ENCODE measurements at regions not wholly inside any gene's neighbourhood (a gene's known extent, or its start where the extent isn't known, plus 50 kb on each side); places are given as distances from the start of the nearest gene placed in this dataset.
"Not testable (repeated sequence)": the region's sequence is repeated elsewhere in the genome, so short reads cannot be mapped to it uniquely, and the experiment has no call there.

DNA sequence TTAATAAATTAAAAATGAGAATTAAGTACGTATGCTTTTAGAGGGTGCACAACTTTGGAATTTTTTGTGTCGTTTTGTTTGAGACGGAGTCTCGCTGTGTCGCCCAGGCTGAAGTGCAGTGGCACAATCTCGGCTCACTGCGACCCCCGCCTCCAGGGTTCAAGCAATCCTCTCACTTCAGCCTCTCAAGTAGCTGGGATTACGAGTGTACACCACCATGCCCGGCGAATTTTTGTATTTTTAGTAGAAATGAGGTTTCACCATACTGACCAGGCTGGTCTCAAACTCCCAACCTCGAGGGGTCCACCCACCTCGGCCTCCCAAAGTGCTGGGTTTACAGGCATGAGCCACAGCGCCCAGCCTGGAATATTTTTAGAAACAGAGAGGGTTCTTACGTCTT is 812.4 kb downstream of the TMEM121 start:
- no CpG with 5 or more reads among the region's 15 CpGs for WGBS (ENCODE audit: insufficient coverage)
- H3K9me3 Mint-ChIP-seq (ENCODE audit: insufficient read depth); H3K4me1 ChIP-seq (ENCODE audit: control insufficient read depth in 2 of 2, insufficient read depth in 2 of 2, low read length in 2 of 2); H3K27me3 ChIP-seq (replicated peaks in 1 of 4; ENCODE audit: control extremely low read depth in 1 of 4, control insufficient read depth in 3 of 4, insufficient read depth in 4 of 4, low read length in 3 of 4); H4K20me1 ChIP-seq (ENCODE audit: control insufficient read depth, insufficient read depth, low read length, poor library complexity, severe bottlenecking); H3K27ac ChIP-seq (ENCODE audit: low read length in 2 of 2); DNase-seq; H3K4me3 ChIP-seq (ENCODE audit: control extremely low read depth in 1 of 5, extremely low read depth in 1 of 5, insufficient read depth in 1 of 5, low read depth in 2 of 5, low read length in 4 of 5); H3K79me2 ChIP-seq (ENCODE audit: control insufficient read depth, insufficient read depth, low read length); H3K4me1 Mint-ChIP-seq; H3K9ac ChIP-seq (ENCODE audit: low read length); H3K4me3 Mint-ChIP-seq; H3K9me3 ChIP-seq (ENCODE audit: control extremely low read depth in 1 of 3, control insufficient read depth in 2 of 3, insufficient read depth in 1 of 3, low read length in 2 of 3); ATAC-seq (ENCODE audit: low read depth); H3K4me2 ChIP-seq (replicated peaks; ENCODE audit: low read depth, low read length, poor library complexity, severe bottlenecking); H3K36me3 ChIP-seq (replicated peaks in 1 of 2; ENCODE audit: control extremely low read depth in 1 of 2, control insufficient read depth in 1 of 2, extremely low read depth in 1 of 2, insufficient read depth in 2 of 2, low read length in 1 of 2); H2AFZ ChIP-seq (ENCODE audit: insufficient read depth, low read depth, low read length, poor library complexity, severe bottlenecking); intact Hi-C loops (cut with micrococcal nuclease); CTCF ChIA-PET; H3K27ac Mint-ChIP-seq; POLR2A ChIA-PET: not testable (repeated sequence)
- H3K27me3 Mint-ChIP-seq: peaks cover 11% of the 10 kb centered on the region

DNA sequence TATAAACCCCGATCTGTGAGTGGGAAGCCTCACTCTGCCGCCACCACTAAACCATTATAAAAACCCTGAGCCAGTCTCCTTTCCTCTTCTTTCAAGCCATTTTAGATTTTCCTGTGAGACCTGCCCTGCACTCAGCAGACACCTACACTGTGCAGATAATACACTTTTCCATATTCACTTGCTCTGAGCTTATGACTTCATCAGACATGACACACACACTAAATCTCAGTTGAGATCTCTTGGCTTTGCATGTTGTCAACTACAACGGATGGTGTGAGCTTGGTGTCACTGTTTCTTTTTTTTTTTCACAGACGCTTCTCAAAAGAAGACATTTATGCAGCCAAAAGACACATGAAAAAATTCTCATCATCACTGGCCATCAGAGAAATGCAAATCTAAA is 814.3 kb downstream of the TMEM121 start:
- H3K36me3 ChIP-seq (replicated peaks in 1 of 2; ENCODE audit: control extremely low read depth in 1 of 2, control insufficient read depth in 1 of 2, extremely low read depth in 1 of 2, insufficient read depth in 2 of 2, low read length in 1 of 2); H3K79me2 ChIP-seq (ENCODE audit: control insufficient read depth, insufficient read depth, low read length); H3K4me2 ChIP-seq (replicated peaks; ENCODE audit: low read depth, low read length, poor library complexity, severe bottlenecking); DNase-seq; H4K20me1 ChIP-seq (ENCODE audit: control insufficient read depth, insufficient read depth, low read length, poor library complexity, severe bottlenecking); H3K27me3 ChIP-seq (replicated peaks in 1 of 4; ENCODE audit: control extremely low read depth in 1 of 4, control insufficient read depth in 3 of 4, insufficient read depth in 4 of 4, low read length in 3 of 4); H3K4me1 Mint-ChIP-seq; H3K27ac Mint-ChIP-seq; H3K9me3 ChIP-seq (ENCODE audit: control extremely low read depth in 1 of 3, control insufficient read depth in 2 of 3, insufficient read depth in 1 of 3, low read length in 2 of 3); POLR2A ChIA-PET; CTCF ChIA-PET; intact Hi-C loops (cut with micrococcal nuclease); H2AFZ ChIP-seq (ENCODE audit: insufficient read depth, low read depth, low read length, poor library complexity, severe bottlenecking); H3K27ac ChIP-seq (ENCODE audit: low read length in 2 of 2); H3K4me3 ChIP-seq (ENCODE audit: control extremely low read depth in 1 of 5, extremely low read depth in 1 of 5, insufficient read depth in 1 of 5, low read depth in 2 of 5, low read length in 4 of 5); H3K4me3 Mint-ChIP-seq; ATAC-seq (ENCODE audit: low read depth); H3K4me1 ChIP-seq (ENCODE audit: control insufficient read depth in 2 of 2, insufficient read depth in 2 of 2, low read length in 2 of 2); H3K9ac ChIP-seq (ENCODE audit: low read length); H3K9me3 Mint-ChIP-seq (ENCODE audit: insufficient read depth): not testable (repeated sequence)
- peaks cover 11% of the 10 kb centered on the region for H3K27me3 Mint-ChIP-seq
- 71% methylated on average over 1 of the region's 4 CpGs for WGBS (ENCODE audit: insufficient coverage)

DNA sequence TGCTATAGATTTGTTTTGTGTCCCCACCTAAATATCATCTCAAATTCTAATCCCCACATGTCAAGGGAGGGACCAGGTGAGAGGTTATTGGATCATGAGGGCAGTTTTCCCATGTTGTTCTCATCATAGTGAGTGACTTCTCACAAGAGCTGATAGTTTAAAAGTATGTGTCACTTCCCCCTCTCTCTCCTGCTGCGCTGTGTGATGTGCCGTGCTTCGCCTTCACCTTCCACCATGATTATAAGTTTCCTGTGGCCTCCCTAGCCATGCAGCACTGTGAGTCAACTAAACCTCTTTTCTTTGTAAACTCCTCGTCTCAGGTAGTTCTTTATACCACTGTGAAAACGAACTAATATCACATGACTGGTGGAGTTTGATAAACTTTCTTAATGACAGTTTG is 814.8 kb downstream of the TMEM121 start:
- H3K4me3 ChIP-seq (ENCODE audit: control extremely low read depth in 1 of 5, extremely low read depth in 1 of 5, insufficient read depth in 1 of 5, low read depth in 2 of 5, low read length in 4 of 5); H3K27ac Mint-ChIP-seq; H3K9ac ChIP-seq (ENCODE audit: low read length); H4K20me1 ChIP-seq (ENCODE audit: control insufficient read depth, insufficient read depth, low read length, poor library complexity, severe bottlenecking); H3K9me3 ChIP-seq (ENCODE audit: control extremely low read depth in 1 of 3, control insufficient read depth in 2 of 3, insufficient read depth in 1 of 3, low read length in 2 of 3); CTCF ChIA-PET; H3K27me3 ChIP-seq (replicated peaks in 1 of 4; ENCODE audit: control extremely low read depth in 1 of 4, control insufficient read depth in 3 of 4, insufficient read depth in 4 of 4, low read length in 3 of 4); POLR2A ChIA-PET; H2AFZ ChIP-seq (ENCODE audit: insufficient read depth, low read depth, low read length, poor library complexity, severe bottlenecking); H3K4me1 Mint-ChIP-seq; ATAC-seq (ENCODE audit: low read depth); H3K4me1 ChIP-seq (ENCODE audit: control insufficient read depth in 2 of 2, insufficient read depth in 2 of 2, low read length in 2 of 2); DNase-seq; H3K27ac ChIP-seq (ENCODE audit: low read length in 2 of 2); H3K79me2 ChIP-seq (ENCODE audit: control insufficient read depth, insufficient read depth, low read length); H3K36me3 ChIP-seq (replicated peaks in 1 of 2; ENCODE audit: control extremely low read depth in 1 of 2, control insufficient read depth in 1 of 2, extremely low read depth in 1 of 2, insufficient read depth in 2 of 2, low read length in 1 of 2); H3K4me2 ChIP-seq (replicated peaks; ENCODE audit: low read depth, low read length, poor library complexity, severe bottlenecking); intact Hi-C loops (cut with micrococcal nuclease); H3K9me3 Mint-ChIP-seq (ENCODE audit: insufficient read depth); H3K4me3 Mint-ChIP-seq: not testable (repeated sequence)
- no CpG with 5 or more reads among the region's 5 CpGs for WGBS (ENCODE audit: insufficient coverage)
- H3K27me3 Mint-ChIP-seq: peaks cover 11% of the 10 kb centered on the region
